ENCODE measurements at regions not wholly inside any gene's neighbourhood (a gene's known extent, or its start where the extent isn't known, plus 50 kb on each side); places are given as distances from the start of the nearest gene placed in this dataset.
A peak's percentile ranks its signal among the peaks of the same experiment; 100 is the strongest.

DNA sequence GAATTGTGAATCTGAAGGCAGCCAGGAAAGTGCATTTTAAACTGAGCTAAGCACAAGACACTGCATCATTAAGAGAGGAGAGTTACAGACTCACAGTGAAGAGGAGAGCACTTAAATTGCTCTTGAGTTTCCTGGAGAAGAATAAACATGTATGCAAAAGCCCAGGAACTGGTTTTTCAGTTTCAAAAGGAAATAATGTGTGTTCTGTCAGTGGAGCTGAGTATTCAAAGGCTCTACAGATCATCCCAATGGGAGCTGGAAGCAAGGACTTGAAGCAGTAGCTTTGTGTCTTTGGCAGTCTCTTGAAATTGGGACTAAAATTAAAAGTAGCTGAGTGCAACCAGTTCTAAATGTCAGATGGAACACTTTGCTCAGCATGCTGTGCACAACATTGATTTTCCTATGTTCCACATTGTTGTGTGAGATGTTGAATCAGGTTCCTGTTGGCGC lies 147.5 kb upstream of the ANK2 start:
- in situ Hi-C loops (cut with HindIII; ENCODE audit: low pct_unique_long_range_greater_than_20kb, low sequenced_read_pairs) = no loop called here
- DNase-seq (ENCODE audit: low read depth) = no peak

DNA sequence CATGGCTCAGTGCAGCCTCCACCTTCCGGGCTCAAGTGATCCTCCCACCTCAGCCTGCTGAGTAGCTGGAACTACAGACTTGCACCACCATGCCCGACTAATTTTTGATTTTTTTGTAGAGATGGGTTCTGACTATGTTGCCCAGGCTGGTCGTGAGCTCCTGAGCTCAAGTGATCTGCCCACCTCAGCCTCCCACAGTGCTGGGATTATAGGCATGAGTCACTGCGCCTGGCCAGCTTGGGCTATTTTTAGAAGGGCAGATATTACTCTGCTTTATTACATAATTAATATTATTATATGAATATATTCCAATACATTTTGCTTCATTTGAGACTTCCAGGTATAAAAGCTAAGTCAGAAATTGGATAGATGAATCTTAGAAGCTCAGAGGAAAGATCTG lies 143.7 kb upstream of the ANK2 start:
- in situ Hi-C loops (cut with HindIII; ENCODE audit: low pct_unique_long_range_greater_than_20kb, low sequenced_read_pairs) = no loop called here

DNA sequence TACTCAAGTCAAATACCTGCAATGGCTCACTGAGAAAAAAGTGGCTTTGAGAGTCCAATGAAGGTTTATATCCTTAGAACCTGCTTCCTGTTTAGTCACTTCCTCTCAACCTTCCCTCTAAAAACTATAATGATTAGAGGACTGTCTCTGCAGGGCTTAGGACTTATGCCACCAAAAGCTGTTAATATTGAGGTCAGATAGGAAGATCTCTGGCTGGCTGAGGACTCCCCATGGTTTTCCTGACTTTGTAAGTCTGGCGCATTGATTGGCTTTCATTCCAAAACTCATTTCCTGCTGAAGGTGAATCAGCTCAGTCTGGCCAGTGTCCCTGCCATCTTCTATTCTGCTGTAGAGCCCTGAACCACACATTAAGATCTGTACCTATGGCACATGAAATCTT lies 140.9 kb upstream of the ANK2 start:
- in situ Hi-C loops (cut with HindIII; ENCODE audit: low pct_unique_long_range_greater_than_20kb, low sequenced_read_pairs) = no loop called here
- DNase-seq (ENCODE audit: low read depth) = no peak

More for the DNA sequence above, 143.7 kb upstream of the ANK2 start:
- DNase-seq (ENCODE audit: low read depth) = no peak

DNA sequence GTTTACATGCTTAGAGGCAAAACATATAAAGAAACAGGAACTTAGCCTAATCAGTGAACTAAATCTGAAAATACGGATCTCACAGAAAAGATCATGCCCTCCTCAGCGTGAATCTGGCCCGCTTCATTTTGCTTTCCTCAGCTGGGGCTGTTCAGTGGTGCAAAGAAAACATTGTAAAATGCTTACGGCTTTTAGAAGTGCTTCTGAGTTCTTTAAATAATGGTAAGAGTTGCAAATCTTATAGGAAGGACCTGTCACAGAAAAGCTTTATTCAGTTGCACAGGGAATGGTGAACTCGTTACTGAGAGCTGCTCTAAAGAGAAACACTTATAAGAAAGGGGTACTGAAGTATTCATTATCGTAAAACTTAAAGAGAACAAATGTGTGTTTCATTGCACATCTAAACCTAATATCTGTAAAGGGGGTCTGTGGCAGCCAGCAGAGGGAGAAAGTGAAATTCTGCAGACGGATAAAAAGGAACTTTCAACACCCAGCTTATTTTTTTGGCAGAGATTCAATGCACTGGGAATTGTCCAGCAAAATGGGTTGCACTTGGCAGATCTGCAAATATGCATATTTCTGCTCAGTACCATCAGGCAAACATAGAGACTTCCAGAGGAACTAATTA lies 139.2 kb upstream of the ANK2 start:
- no peak for DNase-seq (ENCODE audit: low read depth)
- in situ Hi-C loops (cut with HindIII; ENCODE audit: low pct_unique_long_range_greater_than_20kb, low sequenced_read_pairs) = no loop called here

DNA sequence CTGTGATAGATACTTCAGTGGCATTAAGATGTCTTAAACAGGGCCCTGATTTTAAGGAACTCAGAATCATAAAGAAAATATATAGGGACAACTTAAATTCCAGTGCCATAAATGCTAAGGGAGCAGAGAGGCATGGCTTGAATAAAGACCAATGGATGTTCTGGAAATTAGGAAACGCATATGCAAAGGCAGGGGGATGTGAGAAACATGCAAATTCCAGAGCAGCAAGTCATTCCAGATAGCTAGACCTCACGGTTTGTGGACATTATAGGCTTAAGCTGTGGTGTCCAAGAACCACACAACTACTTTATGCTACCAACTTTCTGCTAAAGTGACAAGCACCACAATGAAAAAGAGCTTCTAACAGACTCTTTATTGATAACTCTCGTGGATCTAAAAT lies 132.6 kb upstream of the ANK2 start:
- no peak for DNase-seq (ENCODE audit: low read depth)
- in situ Hi-C loops (cut with HindIII; ENCODE audit: low pct_unique_long_range_greater_than_20kb, low sequenced_read_pairs) = no loop called here

- no peak for DNase-seq (ENCODE audit: low read depth)
- in situ Hi-C loops (cut with HindIII; ENCODE audit: low pct_unique_long_range_greater_than_20kb, low sequenced_read_pairs) = no loop called here
These were observed 125.9 kb upstream of the ANK2 start for GRCh38 chr4:112923516-112923915.

DNA sequence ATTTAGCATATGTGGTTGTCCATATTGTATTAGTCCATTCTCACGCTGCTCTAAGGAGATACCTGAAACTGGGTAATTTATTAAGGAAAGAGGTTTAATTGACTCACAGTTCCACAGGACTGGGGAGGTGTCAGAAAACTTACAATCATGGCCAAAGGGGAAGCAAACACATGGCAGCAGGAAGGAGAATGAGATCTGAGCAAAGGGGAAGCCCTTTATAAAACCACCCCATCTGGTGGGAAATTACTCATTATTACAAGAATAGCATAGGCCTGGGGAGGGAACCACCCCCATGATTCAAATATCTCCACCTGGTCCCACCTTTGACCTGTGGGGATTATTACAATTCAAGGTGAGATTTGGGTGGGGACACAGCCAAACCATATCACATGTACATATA lies 122.6 kb upstream of the ANK2 start:
- in situ Hi-C loops (cut with HindIII; ENCODE audit: low pct_unique_long_range_greater_than_20kb, low sequenced_read_pairs) = no loop called here
- no peak for DNase-seq (ENCODE audit: low read depth)

DNA sequence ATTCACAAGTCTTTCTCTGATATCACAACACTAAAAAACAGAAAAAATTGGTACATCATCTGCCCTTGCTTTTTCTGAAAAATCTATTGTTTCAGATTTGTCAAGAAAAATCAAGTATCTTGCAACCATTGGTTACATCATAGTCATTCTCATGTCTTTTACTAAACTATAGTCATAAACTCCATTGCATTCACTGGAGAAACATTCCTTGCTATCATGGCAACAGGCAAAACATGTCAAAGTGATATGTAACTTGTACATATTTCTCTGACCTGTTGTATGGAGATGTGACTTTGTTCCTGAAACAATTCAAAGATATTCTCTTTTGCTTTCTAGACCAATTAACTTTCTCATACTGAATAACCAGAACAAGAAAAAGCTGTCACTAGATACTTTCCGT lies 121.9 kb upstream of the ANK2 start:
- in situ Hi-C loops (cut with HindIII; ENCODE audit: low pct_unique_long_range_greater_than_20kb, low sequenced_read_pairs) = no loop called here
- DNase-seq (ENCODE audit: low read depth) = no peak

GRCh38 chr4:112931001-112931400 lies 118.5 kb upstream of the ANK2 start:
- in situ Hi-C loops (cut with HindIII; ENCODE audit: low pct_unique_long_range_greater_than_20kb, low sequenced_read_pairs) = no loop called here
- no peak for DNase-seq (ENCODE audit: low read depth)

- in situ Hi-C loops (cut with HindIII; ENCODE audit: low pct_unique_long_range_greater_than_20kb, low sequenced_read_pairs) = no loop called here
- DNase-seq (ENCODE audit: low read depth) = no peak
These were observed 115.7 kb upstream of the ANK2 start for GRCh38 chr4:112933790-112934189.

GRCh38 chr4:112938461-112939058 lies 110.9 kb upstream of the ANK2 start:
- in situ Hi-C loops (cut with HindIII; ENCODE audit: low pct_unique_long_range_greater_than_20kb, low sequenced_read_pairs) = no loop called here
- peak; percentile 35 for DNase-seq (ENCODE audit: low read depth)

DNA sequence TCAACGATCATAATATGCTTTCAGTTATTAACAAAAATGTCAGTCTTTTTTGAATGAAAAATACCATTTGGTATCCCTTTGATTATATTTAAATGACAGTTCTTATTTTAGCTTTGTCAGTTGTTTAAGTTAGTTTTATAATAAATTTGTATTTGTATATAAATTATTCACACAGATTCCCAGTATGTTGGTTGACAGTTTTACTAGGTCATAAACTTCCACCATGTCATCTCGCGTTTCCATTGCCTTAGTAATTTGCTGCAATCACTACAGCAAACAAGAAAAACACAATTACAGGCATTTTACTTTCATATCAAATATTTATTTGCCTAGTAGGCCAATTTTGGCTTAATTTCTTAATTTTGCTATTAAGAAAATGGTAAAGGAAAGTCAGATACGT lies 109.6 kb upstream of the ANK2 start:
- in situ Hi-C loops (cut with HindIII; ENCODE audit: low pct_unique_long_range_greater_than_20kb, low sequenced_read_pairs) = no loop called here
- DNase-seq (ENCODE audit: low read depth) = no peak

DNA sequence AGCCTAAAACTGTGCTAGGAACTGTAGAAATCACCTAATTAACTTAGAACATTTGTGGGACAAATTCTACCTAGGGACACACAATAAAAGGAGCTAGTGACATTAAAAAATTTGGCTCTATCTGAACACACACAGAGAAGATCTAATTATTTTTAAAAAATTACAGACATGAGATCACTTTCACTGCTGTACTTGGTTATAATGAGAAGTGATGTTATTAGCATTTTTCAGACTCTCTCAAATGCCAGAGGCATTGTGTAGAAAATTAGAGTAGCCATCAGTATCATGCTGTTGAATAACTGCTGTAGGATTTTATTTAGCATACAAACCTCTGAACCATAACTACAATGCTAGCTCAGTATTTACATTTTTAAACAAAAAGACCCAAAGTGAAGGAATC lies 109.1 kb upstream of the ANK2 start:
- in situ Hi-C loops (cut with HindIII; ENCODE audit: low pct_unique_long_range_greater_than_20kb, low sequenced_read_pairs) = no loop called here
- DNase-seq (ENCODE audit: low read depth) = no peak

GRCh38 chr4:112942077-112942476 lies 107.4 kb upstream of the ANK2 start:
- DNase-seq (ENCODE audit: low read depth) = no peak
- in situ Hi-C loops (cut with HindIII; ENCODE audit: low pct_unique_long_range_greater_than_20kb, low sequenced_read_pairs) = no loop called here

DNA sequence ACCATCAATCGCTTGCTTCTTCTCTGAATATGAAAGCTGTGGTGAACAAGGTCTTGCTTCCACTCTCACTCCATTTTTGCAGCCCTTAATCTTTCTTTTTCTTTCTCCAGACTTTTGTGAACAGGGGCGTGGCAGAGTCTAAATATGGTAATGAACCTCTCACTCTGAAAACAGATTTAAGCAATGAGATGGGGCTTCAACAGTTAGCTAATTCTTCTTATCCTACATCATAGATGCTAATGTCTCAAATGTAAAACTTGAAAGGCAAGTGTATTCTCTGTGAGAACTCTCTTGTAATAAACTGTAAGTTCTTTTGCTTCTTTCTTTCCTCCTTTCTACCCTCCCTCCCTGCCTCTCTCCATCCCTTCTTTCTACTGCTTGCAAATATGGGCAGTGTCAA lies 106.5 kb upstream of the ANK2 start:
- DNase-seq (ENCODE audit: low read depth) = no peak
- in situ Hi-C loops (cut with HindIII; ENCODE audit: low pct_unique_long_range_greater_than_20kb, low sequenced_read_pairs) = no loop called here

- in situ Hi-C loops (cut with HindIII; ENCODE audit: low pct_unique_long_range_greater_than_20kb, low sequenced_read_pairs) = no loop called here
- DNase-seq (ENCODE audit: low read depth) = no peak
These were observed 105.4 kb upstream of the ANK2 start for GRCh38 chr4:112944006-112944405.

DNA sequence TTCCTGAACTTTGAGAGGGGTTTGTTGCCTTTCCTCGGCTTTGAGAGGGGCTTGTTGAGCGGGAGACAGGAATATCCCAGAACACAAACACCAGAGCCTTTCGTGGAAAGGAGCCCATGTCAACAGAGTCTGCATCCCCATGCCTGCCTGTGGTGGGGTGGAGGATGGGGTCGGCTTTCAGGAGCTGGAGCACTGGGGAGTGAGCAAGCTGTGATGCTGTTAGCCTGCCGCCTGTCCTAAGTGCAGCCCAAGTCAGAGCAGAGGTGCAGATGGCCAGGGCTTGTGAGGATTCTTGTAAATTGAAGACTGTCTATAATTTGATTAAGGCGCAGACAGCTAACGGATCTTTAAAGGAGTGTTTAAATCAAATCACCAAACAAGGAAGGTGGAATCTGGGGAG lies 103.3 kb upstream of the ANK2 start:
- in situ Hi-C loops (cut with HindIII; ENCODE audit: low pct_unique_long_range_greater_than_20kb, low sequenced_read_pairs) = no loop called here
- no peak for DNase-seq (ENCODE audit: low read depth)

GRCh38 chr4:112947616-112948015 lies 101.8 kb upstream of the ANK2 start:
- no peak for DNase-seq (ENCODE audit: low read depth)
- in situ Hi-C loops (cut with HindIII; ENCODE audit: low pct_unique_long_range_greater_than_20kb, low sequenced_read_pairs) = no loop called here

GRCh38 chr4:112951362-112952312 lies 97.8 kb upstream of the ANK2 start:
- in situ Hi-C loops (cut with HindIII; ENCODE audit: low pct_unique_long_range_greater_than_20kb, low sequenced_read_pairs) = no loop called here
- peak; percentile 8 for DNase-seq (ENCODE audit: low read depth)

Data from Caki2 (cell line).